Body of pancreas (tissue), 4 donors: ENCODE measurements at regions not wholly inside any gene's neighbourhood (a gene's known extent, or its start where the extent isn't known, plus 50 kb on each side); places are given as distances from the start of the nearest gene placed in this dataset.

Experiments
- POLR2A ChIP-seq, 3 donors: fragments of 450-650 bp; IDR thresholded peaks; one replicate each; pipeline ENCODE4 v1.6.1; 2016; ENCODE audit warnings: antibody characterized with exemption in 3 of 3, mild to moderate bottlenecking in 2 of 3
- TF ChIP-seq, protein P1 (sequence below), 7 experiments: fragments of 450-650 bp in 4 of 7; fragments of 200-600 bp in 3 of 7; sonication (generic) in 3 of 7; IDR thresholded peaks; one replicate each; pipeline ENCODE4 v1.5.1; 2016 to 2019; ENCODE audit warnings: antibody characterized with exemption in 7 of 7

DNA sequence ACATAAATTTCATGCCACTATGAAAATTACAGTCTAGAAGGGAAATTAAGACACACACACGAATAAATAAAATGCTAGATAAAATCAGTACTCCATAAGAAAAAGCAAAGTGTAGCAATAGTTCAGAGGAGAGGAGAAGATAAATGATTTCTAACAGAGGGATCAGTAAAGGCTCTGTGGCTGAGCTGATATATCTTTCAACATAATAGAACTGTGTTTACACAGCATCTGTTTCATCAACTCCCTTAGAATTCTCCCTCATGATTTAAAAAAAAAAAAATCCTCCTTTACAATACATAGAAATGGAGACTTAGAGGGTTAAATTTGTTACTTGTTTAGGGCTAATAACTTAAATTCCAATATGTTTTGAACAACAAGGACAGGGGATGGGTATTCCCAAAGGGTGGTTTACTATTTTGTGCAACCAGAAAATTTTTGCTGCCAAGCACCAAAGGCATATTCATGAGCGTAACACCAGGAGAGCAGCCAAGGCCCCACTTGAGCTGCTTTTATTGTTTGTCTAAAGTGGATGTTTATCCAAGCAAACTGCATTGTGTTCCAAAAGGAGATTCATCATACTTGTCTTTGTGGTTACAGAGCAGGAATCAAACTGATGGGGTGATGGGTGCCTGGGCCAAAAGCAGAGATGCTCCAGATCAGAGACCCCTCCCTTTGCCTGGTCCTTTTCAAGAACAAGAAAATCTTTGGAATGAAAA lies 162.7 kb downstream of the BMP4 start:
- TF ChIP-seq, protein P1, sequence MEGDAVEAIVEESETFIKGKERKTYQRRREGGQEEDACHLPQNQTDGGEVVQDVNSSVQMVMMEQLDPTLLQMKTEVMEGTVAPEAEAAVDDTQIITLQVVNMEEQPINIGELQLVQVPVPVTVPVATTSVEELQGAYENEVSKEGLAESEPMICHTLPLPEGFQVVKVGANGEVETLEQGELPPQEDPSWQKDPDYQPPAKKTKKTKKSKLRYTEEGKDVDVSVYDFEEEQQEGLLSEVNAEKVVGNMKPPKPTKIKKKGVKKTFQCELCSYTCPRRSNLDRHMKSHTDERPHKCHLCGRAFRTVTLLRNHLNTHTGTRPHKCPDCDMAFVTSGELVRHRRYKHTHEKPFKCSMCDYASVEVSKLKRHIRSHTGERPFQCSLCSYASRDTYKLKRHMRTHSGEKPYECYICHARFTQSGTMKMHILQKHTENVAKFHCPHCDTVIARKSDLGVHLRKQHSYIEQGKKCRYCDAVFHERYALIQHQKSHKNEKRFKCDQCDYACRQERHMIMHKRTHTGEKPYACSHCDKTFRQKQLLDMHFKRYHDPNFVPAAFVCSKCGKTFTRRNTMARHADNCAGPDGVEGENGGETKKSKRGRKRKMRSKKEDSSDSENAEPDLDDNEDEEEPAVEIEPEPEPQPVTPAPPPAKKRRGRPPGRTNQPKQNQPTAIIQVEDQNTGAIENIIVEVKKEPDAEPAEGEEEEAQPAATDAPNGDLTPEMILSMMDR (IDR thresholded peaks at IDR 0.05), result no peak
- no peak for TF ChIP-seq POLR2A (IDR thresholded peaks at IDR 0.05)
